ENCODE measurements at regions not wholly inside any gene's neighbourhood (a gene's known extent, or its start where the extent isn't known, plus 50 kb on each side); places are given as distances from the start of the nearest gene placed in this dataset.
"Not testable (repeated sequence)": the region's sequence is repeated elsewhere in the genome, so short reads cannot be mapped to it uniquely, and the experiment has no call there.

DNA sequence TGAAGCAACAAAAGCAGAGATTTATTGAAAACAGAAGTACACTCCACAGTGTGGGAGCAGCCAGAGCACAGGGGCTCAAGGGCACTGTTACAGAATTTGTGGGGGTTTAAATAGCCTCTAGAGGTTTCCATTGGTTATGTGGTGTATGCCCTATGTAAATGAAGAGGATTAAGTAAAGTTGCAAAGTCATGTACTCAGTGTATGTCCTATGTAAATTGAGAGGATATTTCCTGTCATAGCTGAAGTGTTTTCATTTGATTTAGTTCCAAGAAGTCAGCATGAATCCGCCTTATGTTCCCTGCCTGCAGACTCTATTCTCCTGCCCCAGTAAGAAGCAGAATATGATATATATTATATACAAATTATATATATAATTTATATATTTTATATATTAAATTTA, 966.0 kb upstream of the COX7C start:
- Mint-ChIP-seq H3K27me3 (ENCODE audit: unreplicated experiment) (no peaks in the 10 kb centered on the region), H3K9me3 (ENCODE audit: low read depth, unreplicated experiment) (peaks cover 7% of the 10 kb centered on the region), H3K36me3 (ENCODE audit: insufficient read depth, unreplicated experiment) (no peaks in the 10 kb centered on the region), H3K4me1 (ENCODE audit: low read depth, unreplicated experiment) (no peaks in the 10 kb centered on the region), H3K27ac (ENCODE audit: unreplicated experiment) (no peak overlapping the region), H3K4me3 (ENCODE audit: low read depth, unreplicated experiment) (no peak overlapping the region)
- DNase-seq: no peak
- BruUV-seq (replicated peaks): no TSS peak
- TF ChIP-seq, protein P1, sequence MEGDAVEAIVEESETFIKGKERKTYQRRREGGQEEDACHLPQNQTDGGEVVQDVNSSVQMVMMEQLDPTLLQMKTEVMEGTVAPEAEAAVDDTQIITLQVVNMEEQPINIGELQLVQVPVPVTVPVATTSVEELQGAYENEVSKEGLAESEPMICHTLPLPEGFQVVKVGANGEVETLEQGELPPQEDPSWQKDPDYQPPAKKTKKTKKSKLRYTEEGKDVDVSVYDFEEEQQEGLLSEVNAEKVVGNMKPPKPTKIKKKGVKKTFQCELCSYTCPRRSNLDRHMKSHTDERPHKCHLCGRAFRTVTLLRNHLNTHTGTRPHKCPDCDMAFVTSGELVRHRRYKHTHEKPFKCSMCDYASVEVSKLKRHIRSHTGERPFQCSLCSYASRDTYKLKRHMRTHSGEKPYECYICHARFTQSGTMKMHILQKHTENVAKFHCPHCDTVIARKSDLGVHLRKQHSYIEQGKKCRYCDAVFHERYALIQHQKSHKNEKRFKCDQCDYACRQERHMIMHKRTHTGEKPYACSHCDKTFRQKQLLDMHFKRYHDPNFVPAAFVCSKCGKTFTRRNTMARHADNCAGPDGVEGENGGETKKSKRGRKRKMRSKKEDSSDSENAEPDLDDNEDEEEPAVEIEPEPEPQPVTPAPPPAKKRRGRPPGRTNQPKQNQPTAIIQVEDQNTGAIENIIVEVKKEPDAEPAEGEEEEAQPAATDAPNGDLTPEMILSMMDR (IDR thresholded peaks at IDR 0.05; ENCODE audit: unreplicated experiment): no peak
- intact Hi-C loops (cut with micrococcal nuclease; ENCODE audit: unreplicated experiment): no loop called here
- CTCF ChIA-PET: no interaction called here

DNA sequence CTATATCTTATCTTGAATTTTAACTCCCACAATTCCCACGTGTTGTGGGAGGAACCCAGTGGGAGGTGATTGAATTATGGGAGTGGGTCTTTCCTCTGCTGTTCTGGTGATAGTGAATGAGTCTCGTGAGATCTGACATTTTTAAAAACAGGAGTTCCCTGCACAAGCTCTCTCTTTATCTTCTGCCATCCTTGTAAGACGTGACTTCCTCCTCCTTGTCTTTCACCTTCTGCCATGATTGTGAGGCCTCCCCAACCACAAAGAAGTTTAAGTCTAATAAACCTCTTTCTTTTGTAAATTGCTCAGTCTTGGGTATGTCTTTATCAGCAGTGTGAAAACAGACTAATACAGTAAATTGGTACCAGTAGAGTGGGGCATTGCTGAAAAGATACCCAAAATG, 963.6 kb upstream of the COX7C start:
- H3K4me3 Mint-ChIP-seq (ENCODE audit: low read depth, unreplicated experiment); H3K4me1 Mint-ChIP-seq (ENCODE audit: low read depth, unreplicated experiment); H3K27me3 Mint-ChIP-seq (ENCODE audit: unreplicated experiment); BruUV-seq (replicated peaks); CTCF ChIA-PET; DNase-seq; H3K9me3 Mint-ChIP-seq (ENCODE audit: low read depth, unreplicated experiment); H3K36me3 Mint-ChIP-seq (ENCODE audit: insufficient read depth, unreplicated experiment); intact Hi-C loops (cut with micrococcal nuclease; ENCODE audit: unreplicated experiment); H3K27ac Mint-ChIP-seq (ENCODE audit: unreplicated experiment): not testable (repeated sequence)

DNA sequence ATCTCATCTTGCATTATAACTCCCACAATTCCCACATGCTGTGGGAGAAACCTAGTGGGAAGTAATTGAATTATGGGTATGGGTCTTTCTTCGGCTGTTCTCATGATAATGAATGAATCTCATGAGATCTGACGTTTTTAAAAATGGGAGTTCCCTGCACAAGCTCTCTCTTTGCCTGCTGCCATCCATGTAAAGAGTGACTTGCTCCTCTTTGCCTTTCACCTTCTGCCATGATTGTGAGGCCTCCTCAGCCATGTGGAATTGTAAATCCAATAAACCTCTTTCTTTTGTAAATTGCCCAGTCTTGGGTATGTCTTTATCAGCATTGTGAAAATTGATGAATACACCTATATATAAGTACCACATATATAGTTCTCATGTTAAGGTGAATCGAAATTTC, 961.7 kb upstream of the COX7C start:
- TF ChIP-seq, protein P1 (IDR thresholded peaks at IDR 0.05; ENCODE audit: unreplicated experiment): no peak
- intact Hi-C loops (cut with micrococcal nuclease; ENCODE audit: unreplicated experiment): no loop called here
- Mint-ChIP-seq H3K4me3 (ENCODE audit: low read depth, unreplicated experiment) (no peak overlapping the region), H3K4me1 (ENCODE audit: low read depth, unreplicated experiment) (no peaks in the 10 kb centered on the region), H3K9me3 (ENCODE audit: low read depth, unreplicated experiment) (peaks cover 10% of the 10 kb centered on the region), H3K27me3 (ENCODE audit: unreplicated experiment) (no peaks in the 10 kb centered on the region), H3K27ac (ENCODE audit: unreplicated experiment) (no peak overlapping the region), H3K36me3 (ENCODE audit: insufficient read depth, unreplicated experiment) (no peaks in the 10 kb centered on the region)
- BruUV-seq (replicated peaks): no TSS peak
- CTCF ChIA-PET: no interaction called here
- no peak for DNase-seq

DNA sequence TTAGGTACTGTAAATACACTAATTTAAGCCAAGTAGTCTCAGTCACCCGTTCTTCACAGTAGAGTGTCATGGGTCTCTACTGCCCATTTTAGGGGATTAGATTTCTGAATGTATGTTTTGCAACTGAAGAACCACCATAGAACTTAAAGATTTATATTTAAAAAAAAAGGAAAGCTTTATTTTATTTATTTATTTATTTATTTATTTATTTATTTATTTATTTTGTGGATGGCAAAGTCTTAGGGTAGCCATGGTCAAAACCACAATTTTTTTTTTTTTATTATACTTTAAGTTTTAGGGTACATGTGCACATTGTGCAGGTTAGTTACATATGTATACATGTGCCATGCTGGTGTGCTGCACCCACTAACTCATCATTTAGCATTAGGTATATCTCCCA, 960.4 kb upstream of the COX7C start:
- H3K36me3 Mint-ChIP-seq (ENCODE audit: insufficient read depth, unreplicated experiment); H3K27ac Mint-ChIP-seq (ENCODE audit: unreplicated experiment); BruUV-seq (replicated peaks); CTCF ChIA-PET; H3K27me3 Mint-ChIP-seq (ENCODE audit: unreplicated experiment); H3K4me3 Mint-ChIP-seq (ENCODE audit: low read depth, unreplicated experiment); H3K4me1 Mint-ChIP-seq (ENCODE audit: low read depth, unreplicated experiment); intact Hi-C loops (cut with micrococcal nuclease; ENCODE audit: unreplicated experiment); DNase-seq: not testable (repeated sequence)
- peaks cover 12% of the 10 kb centered on the region for H3K9me3 Mint-ChIP-seq (ENCODE audit: low read depth, unreplicated experiment)

DNA sequence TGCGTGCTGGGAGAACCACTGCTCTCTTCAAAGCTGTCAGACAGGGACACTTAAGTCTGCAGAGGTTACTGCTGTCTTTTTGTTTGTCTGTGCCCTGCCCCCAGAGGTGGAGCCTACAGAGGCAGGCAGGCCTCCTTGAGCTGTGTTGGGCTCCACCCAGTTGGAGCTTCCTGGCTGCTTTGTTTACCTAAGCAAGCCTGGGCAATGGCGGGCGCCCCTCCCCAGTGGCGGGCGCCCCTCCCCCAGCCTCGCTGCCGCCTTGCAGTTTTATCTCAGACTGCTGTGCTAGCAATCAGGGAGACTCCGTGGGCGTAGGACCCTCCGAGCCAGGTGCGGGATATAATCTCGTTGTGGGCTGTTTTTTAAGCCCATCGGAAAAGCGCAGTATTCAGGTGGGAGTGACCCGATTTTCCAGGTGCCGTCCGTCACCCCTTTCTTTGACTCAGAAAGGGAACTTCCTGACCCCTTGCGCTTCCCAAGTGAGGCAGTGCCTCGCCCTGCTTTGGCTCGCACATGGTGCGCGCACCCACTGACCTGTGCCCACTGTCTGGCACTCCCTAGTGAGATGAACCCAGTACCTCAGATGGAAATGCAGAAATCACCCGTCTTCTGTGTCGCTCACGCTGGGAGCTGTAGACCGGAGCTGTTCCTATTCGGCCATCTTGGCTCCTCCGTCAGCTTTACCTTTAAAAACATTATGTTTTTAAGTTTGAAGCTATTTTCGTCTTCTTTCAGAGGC, 954.6 kb upstream of the COX7C start:
- H3K27me3 Mint-ChIP-seq (ENCODE audit: unreplicated experiment); H3K4me3 Mint-ChIP-seq (ENCODE audit: low read depth, unreplicated experiment); CTCF ChIA-PET; H3K36me3 Mint-ChIP-seq (ENCODE audit: insufficient read depth, unreplicated experiment); H3K4me1 Mint-ChIP-seq (ENCODE audit: low read depth, unreplicated experiment); BruUV-seq (replicated peaks); DNase-seq; H3K27ac Mint-ChIP-seq (ENCODE audit: unreplicated experiment); intact Hi-C loops (cut with micrococcal nuclease; ENCODE audit: unreplicated experiment); H3K9me3 Mint-ChIP-seq (ENCODE audit: low read depth, unreplicated experiment): not testable (repeated sequence)

DNA sequence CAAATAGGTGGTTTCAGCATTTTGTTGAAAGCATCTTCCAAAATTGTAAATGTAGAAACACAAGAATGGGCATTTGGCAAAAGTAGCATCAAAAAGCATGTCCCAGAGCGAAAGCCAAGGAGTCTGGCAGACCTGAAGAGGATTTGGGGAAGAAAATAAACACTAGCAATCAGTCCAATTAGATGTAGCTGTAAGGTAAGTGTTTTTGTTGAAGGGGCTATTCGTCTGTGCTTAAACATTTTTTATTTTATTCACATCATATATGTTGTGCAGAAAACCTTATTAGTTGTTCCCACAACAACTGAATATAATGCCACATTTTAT, 954.1 kb upstream of the COX7C start:
- BruUV-seq (replicated peaks): no TSS peak
- Mint-ChIP-seq H3K4me1 (ENCODE audit: low read depth, unreplicated experiment) (no peaks in the 10 kb centered on the region), H3K27ac (ENCODE audit: unreplicated experiment) (no peak overlapping the region), H3K36me3 (ENCODE audit: insufficient read depth, unreplicated experiment) (no peaks in the 10 kb centered on the region), H3K9me3 (ENCODE audit: low read depth, unreplicated experiment) (peaks cover 9% of the 10 kb centered on the region), H3K27me3 (ENCODE audit: unreplicated experiment) (no peaks in the 10 kb centered on the region), H3K4me3 (ENCODE audit: low read depth, unreplicated experiment) (no peak overlapping the region)
- CTCF ChIA-PET: no interaction called here
- DNase-seq: no peak
- intact Hi-C loops (cut with micrococcal nuclease; ENCODE audit: unreplicated experiment): no loop called here
- TF ChIP-seq, protein P1 (IDR thresholded peaks at IDR 0.05; ENCODE audit: unreplicated experiment): no peak
